ENCODE measurements at regions not wholly inside any gene's neighbourhood (a gene's known extent, or its start where the extent isn't known, plus 50 kb on each side); places are given as distances from the start of the nearest gene placed in this dataset.

DNA sequence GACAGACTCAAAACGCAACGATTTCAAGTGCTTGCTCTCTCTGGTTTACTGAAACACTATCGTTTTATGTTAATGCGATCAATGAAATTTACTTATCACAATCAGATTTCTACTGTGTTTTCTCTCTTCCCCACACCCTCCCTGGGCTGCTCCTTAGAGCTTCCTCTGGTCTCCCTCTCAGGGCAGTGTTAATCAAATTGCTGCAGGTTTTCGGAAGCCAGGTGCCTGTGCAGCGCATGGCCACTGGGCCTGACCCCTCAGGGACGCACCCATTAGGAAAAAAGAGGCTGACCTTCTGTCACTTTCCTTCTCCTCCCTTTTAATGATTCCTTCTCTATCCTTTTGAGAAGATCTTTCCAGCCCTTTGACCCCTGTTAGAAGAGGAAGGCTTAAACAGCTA is 134.5 kb upstream of the ONECUT1 start:
- H3K9ac ChIP-seq (ENCODE audit: low read length) = no peak overlapping the region
- H3K4me3 ChIP-seq (replicated peaks in 1 of 2; ENCODE audit: low read depth in 1 of 2, low read length in 2 of 2) = no peak overlapping the region
- CTCF ChIA-PET = no interaction called here
- BruUV-seq (replicated peaks) = no TSS peak
- no peaks in the 10 kb centered on the region for H3K4me1 ChIP-seq (ENCODE audit: control insufficient read depth in 1 of 2, insufficient read depth in 2 of 2, low read length in 2 of 2)
- POLR2A ChIA-PET = no interaction called here
- H3K4me2 ChIP-seq (ENCODE audit: low read length) = no peak overlapping the region
- ATAC-seq (no peak), DNase-seq (ENCODE audit: low read depth, low spot score) (no peak)
- TF ChIP-seq, protein P1, sequence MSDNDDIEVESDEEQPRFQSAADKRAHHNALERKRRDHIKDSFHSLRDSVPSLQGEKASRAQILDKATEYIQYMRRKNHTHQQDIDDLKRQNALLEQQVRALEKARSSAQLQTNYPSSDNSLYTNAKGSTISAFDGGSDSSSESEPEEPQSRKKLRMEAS (IDR thresholded peaks at IDR 0.05) = no peak
- TF ChIP-seq CEBPB (IDR thresholded peaks at IDR 0.05; ENCODE audit: low read depth) = no peak
- no peak for TF ChIP-seq SP1 (IDR thresholded peaks at IDR 0.05; ENCODE audit: low read depth)
- TF ChIP-seq EGR1 (IDR thresholded peaks at IDR 0.05; ENCODE audit: low read depth) = no peak
- TF ChIP-seq POLR2A (IDR thresholded peaks at IDR 0.05; ENCODE audit: borderline replicate concordance, extremely low read depth, insufficient read depth, insufficient read length) = no peak
- TF ChIP-seq ZFX (IDR thresholded peaks at IDR 0.05) = no peak
- no peak for TF ChIP-seq JUND (IDR thresholded peaks at IDR 0.05)
- TF ChIP-seq EZH2 (IDR thresholded peaks at IDR 0.05) = no peak
- TF ChIP-seq RAD21 (IDR thresholded peaks at IDR 0.05; ENCODE audit: low read depth) = no peak
- no peak for TF ChIP-seq CBX3 (IDR thresholded peaks at IDR 0.05; ENCODE audit: low read depth)
- TF ChIP-seq, protein P2, sequence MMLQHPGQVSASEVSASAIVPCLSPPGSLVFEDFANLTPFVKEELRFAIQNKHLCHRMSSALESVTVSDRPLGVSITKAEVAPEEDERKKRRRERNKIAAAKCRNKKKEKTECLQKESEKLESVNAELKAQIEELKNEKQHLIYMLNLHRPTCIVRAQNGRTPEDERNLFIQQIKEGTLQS (IDR thresholded peaks at IDR 0.05) = no peak
- no peak for TF ChIP-seq SIN3A (IDR thresholded peaks at IDR 0.05; ENCODE audit: low read depth)
- H3K79me2 ChIP-seq (ENCODE audit: insufficient read depth, low read length) = no peaks in the 10 kb centered on the region
- no peak overlapping the region for H2AFZ ChIP-seq (ENCODE audit: low read depth, low read length, poor library complexity, severe bottlenecking)
- H3K27me3 ChIP-seq (ENCODE audit: insufficient read depth, low read length) = peaks cover 32% of the 10 kb centered on the region; the same call in 1 of the 2 replicates
- no peaks in the 10 kb centered on the region for H3K9me2 ChIP-seq (ENCODE audit: insufficient read depth)
- RAD21 ChIA-PET (ENCODE audit: low non-redundant PET in 1 of 2, low total read pairs in 2 of 2, uncharacterized antibody in 2 of 2, unreplicated experiment in 2 of 2) = no interaction called here
- no peak overlapping the region for H3K27ac ChIP-seq (ENCODE audit: low read depth, low read length)
- H3K9me3 ChIP-seq (ENCODE audit: control insufficient read depth in 1 of 2, insufficient read depth in 1 of 2, low read depth in 1 of 2, low read length in 2 of 2) = no peaks in the 10 kb centered on the region
- no peaks in the 10 kb centered on the region for H3K36me3 ChIP-seq (ENCODE audit: control insufficient read depth in 1 of 2, insufficient read depth in 2 of 2, low read length in 2 of 2)
- intact Hi-C loops (cut with micrococcal nuclease) = no loop called here
- no peaks in the 10 kb centered on the region for H4K20me1 ChIP-seq (ENCODE audit: insufficient read depth)

DNA sequence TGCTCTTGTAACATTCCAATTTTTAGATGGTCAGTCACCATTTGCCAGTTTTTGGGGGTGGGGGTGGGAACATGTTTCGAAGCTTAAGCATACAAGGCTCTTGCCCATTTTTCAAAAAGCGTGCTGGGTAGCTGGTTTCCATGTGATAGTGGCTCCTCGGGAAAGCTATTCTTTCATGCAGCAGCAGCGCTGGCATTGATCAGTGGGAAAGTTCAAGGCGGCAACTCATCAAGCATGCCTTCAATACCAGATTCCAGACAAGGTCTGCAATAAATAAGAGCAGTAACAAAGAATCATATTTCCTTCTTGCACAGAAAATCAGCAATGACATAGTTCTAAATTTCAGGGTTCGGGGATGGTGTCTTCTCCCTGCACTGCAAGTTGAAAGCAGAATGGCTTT is 133.5 kb upstream of the ONECUT1 start:
- Histone ChIP-seq H4K20me1 (ENCODE audit: insufficient read depth) (no peaks in the 10 kb centered on the region), H2AFZ (ENCODE audit: low read depth, low read length, poor library complexity, severe bottlenecking) (no peak overlapping the region), H3K9me2 (ENCODE audit: insufficient read depth) (no peaks in the 10 kb centered on the region), H3K27me3 (ENCODE audit: insufficient read depth, low read length) (peaks cover 37% of the 10 kb centered on the region), H3K9ac (ENCODE audit: low read length) (no peak overlapping the region), H3K79me2 (ENCODE audit: insufficient read depth, low read length) (no peaks in the 10 kb centered on the region), H3K4me2 (ENCODE audit: low read length) (no peak overlapping the region), H3K9me3 (ENCODE audit: control insufficient read depth in 1 of 2, insufficient read depth in 1 of 2, low read depth in 1 of 2, low read length in 2 of 2) (no peaks in the 10 kb centered on the region), H3K27ac (ENCODE audit: low read depth, low read length) (no peak overlapping the region), H3K36me3 (ENCODE audit: control insufficient read depth in 1 of 2, insufficient read depth in 2 of 2, low read length in 2 of 2) (no peaks in the 10 kb centered on the region), H3K4me1 (ENCODE audit: control insufficient read depth in 1 of 2, insufficient read depth in 2 of 2, low read length in 2 of 2) (no peaks in the 10 kb centered on the region), H3K4me3 (replicated peaks in 1 of 2; ENCODE audit: low read depth in 1 of 2, low read length in 2 of 2) (no peak overlapping the region)
- DNase-seq (ENCODE audit: low read depth, low spot score) (no peak), ATAC-seq (no peak)
- CTCF ChIA-PET = no interaction called here
- RAD21 ChIA-PET (ENCODE audit: low non-redundant PET in 1 of 2, low total read pairs in 2 of 2, uncharacterized antibody in 2 of 2, unreplicated experiment in 2 of 2) = no interaction called here
- BruUV-seq (replicated peaks) = no TSS peak
- POLR2A ChIA-PET = no interaction called here
- intact Hi-C loops (cut with micrococcal nuclease) = no loop called here
- TF ChIP-seq, protein P2 (IDR thresholded peaks at IDR 0.05) = no peak
- TF ChIP-seq TCF7L2 (IDR thresholded peaks at IDR 0.05; ENCODE audit: borderline replicate concordance, extremely low read depth, insufficient read depth, insufficient read length) (no peak), POLR2A (IDR thresholded peaks at IDR 0.05; ENCODE audit: borderline replicate concordance, extremely low read depth, insufficient read depth, insufficient read length) (no peak), EZH2 (IDR thresholded peaks at IDR 0.05) (no peak), CBX3 (IDR thresholded peaks at IDR 0.05; ENCODE audit: low read depth) (no peak), POLR2AphosphoS5 (IDR thresholded peaks at IDR 0.05; ENCODE audit: low read depth, low read length) (no peak), RAD21 (IDR thresholded peaks at IDR 0.05; ENCODE audit: low read depth) (no peak), ZNF274 (IDR thresholded peaks at IDR 0.05; ENCODE audit: low read depth, low read length) (no peak), SP1 (IDR thresholded peaks at IDR 0.05; ENCODE audit: low read depth) (no peak)
- TF ChIP-seq, protein P1 (IDR thresholded peaks at IDR 0.05) = no peak
- TF ChIP-seq, protein P3, sequence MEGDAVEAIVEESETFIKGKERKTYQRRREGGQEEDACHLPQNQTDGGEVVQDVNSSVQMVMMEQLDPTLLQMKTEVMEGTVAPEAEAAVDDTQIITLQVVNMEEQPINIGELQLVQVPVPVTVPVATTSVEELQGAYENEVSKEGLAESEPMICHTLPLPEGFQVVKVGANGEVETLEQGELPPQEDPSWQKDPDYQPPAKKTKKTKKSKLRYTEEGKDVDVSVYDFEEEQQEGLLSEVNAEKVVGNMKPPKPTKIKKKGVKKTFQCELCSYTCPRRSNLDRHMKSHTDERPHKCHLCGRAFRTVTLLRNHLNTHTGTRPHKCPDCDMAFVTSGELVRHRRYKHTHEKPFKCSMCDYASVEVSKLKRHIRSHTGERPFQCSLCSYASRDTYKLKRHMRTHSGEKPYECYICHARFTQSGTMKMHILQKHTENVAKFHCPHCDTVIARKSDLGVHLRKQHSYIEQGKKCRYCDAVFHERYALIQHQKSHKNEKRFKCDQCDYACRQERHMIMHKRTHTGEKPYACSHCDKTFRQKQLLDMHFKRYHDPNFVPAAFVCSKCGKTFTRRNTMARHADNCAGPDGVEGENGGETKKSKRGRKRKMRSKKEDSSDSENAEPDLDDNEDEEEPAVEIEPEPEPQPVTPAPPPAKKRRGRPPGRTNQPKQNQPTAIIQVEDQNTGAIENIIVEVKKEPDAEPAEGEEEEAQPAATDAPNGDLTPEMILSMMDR (IDR thresholded peaks at IDR 0.05 in 2 of 3, conservative IDR thresholded peaks at IDR 0.05 in 1 of 3; ENCODE audit: borderline replicate concordance in 1 of 3, insufficient read depth in 1 of 3, low read depth in 2 of 3, low read length in 2 of 3) = no peak
